ENCODE measurements at regions not wholly inside any gene's neighbourhood (a gene's known extent, or its start where the extent isn't known, plus 50 kb on each side); places are given as distances from the start of the nearest gene placed in this dataset.

DNA sequence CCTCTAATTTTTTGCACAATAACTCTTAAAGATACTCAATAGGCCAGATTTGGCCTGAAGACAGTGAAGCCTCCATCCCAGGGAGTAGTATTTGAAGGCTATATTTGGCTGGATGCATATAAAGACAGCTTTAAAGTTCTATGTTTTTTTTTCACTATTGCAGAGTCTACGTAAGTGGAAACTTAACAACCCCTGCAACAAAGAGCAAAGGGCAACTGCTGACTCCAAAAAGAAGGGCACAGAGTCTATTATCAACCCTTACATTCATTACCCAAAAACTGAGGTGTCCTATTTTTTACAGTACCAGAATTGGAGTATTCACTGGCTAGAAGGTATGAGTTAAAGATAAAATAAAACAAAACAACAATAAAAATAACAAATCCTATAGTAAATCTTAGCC is 329.8 kb upstream of the PKN2 start:
- DNase-seq (ENCODE audit: low spot score) = no peak
- TF ChIP-seq, protein P1, sequence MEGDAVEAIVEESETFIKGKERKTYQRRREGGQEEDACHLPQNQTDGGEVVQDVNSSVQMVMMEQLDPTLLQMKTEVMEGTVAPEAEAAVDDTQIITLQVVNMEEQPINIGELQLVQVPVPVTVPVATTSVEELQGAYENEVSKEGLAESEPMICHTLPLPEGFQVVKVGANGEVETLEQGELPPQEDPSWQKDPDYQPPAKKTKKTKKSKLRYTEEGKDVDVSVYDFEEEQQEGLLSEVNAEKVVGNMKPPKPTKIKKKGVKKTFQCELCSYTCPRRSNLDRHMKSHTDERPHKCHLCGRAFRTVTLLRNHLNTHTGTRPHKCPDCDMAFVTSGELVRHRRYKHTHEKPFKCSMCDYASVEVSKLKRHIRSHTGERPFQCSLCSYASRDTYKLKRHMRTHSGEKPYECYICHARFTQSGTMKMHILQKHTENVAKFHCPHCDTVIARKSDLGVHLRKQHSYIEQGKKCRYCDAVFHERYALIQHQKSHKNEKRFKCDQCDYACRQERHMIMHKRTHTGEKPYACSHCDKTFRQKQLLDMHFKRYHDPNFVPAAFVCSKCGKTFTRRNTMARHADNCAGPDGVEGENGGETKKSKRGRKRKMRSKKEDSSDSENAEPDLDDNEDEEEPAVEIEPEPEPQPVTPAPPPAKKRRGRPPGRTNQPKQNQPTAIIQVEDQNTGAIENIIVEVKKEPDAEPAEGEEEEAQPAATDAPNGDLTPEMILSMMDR (IDR thresholded peaks at IDR 0.05; ENCODE audit: poor library complexity, severe bottlenecking) = no peak
- ATAC-seq (ENCODE audit: low read depth) = no peak

DNA sequence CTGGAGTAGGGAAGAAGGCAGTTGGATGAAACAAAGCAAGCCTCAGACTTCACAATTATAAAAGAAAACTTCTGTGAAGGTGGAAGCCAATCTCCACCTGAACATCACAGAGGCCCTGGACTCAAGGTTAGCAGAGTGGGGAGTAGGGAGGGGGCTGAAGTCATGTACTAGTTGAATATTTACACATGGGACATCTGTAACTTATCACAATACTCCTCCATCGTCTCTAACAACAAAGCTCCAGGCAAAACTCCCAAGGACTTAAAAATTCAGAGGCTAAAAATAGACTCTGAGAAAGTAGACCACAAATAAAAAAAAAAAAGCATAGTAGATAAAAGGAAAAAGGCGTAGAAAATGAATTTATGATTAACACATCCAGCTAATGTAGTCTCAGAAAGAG is 326.3 kb upstream of the PKN2 start:
- H3K4me3 ChIP-seq (ENCODE audit: severe bottlenecking) = no peak overlapping the region
- no peak overlapping the region for H3K27ac ChIP-seq (ENCODE audit: poor library complexity, severe bottlenecking)
- ATAC-seq (ENCODE audit: low read depth) (no peak), DNase-seq (ENCODE audit: low spot score) (no peak)
- TF ChIP-seq, protein P1 (IDR thresholded peaks at IDR 0.05; ENCODE audit: poor library complexity, severe bottlenecking) = no peak
- H3K27me3 ChIP-seq (ENCODE audit: insufficient read depth, poor library complexity, severe bottlenecking) = peaks cover 7% of the 10 kb centered on the region
- no peaks in the 10 kb centered on the region for H3K9me3 ChIP-seq (ENCODE audit: severe bottlenecking)
- no peaks in the 10 kb centered on the region for H3K4me1 ChIP-seq (ENCODE audit: insufficient read depth, poor library complexity, severe bottlenecking)
- H3K36me3 ChIP-seq (ENCODE audit: low read depth) = no peaks in the 10 kb centered on the region

More for the DNA sequence above, 329.8 kb upstream of the PKN2 start:
- no peak overlapping the region for H3K27ac ChIP-seq (ENCODE audit: poor library complexity, severe bottlenecking)
- H3K4me3 ChIP-seq (ENCODE audit: severe bottlenecking) = no peak overlapping the region
- no peaks in the 10 kb centered on the region for H3K9me3 ChIP-seq (ENCODE audit: severe bottlenecking)
- no peaks in the 10 kb centered on the region for H3K4me1 ChIP-seq (ENCODE audit: insufficient read depth, poor library complexity, severe bottlenecking)
- H3K27me3 ChIP-seq (ENCODE audit: insufficient read depth, poor library complexity, severe bottlenecking) = peaks cover 3% of the 10 kb centered on the region
- no peaks in the 10 kb centered on the region for H3K36me3 ChIP-seq (ENCODE audit: low read depth)

DNA sequence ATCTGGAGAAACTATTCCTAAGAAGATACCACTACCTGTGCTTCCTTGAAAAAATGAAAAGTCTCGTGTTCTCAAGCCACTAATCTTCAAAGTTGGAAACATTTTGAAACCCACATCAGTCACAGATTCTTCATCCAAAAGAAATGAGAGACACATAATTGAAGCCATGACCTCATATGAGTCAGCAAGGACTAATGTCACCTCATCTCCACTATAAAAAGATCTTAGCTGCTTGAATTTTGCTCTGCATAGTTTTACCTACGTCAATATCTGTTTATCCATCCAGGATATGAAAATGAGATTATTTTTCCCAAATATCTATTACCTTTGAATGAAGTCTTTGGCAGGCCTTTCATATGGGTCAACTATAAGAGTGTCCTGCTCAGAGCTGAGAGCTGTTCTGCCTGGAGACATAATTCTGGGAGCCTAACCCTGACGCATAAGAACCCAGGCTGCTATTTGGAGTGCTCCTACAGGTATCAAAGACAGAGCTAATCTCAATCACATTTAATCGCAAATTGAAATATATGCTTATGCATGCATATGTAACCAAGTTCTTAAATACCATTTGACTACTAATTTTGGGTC is 312.5 kb upstream of the PKN2 start:
- DNase-seq (ENCODE audit: low spot score) (no peak), ATAC-seq (ENCODE audit: low read depth) (no peak)
- no peaks in the 10 kb centered on the region for H3K9me3 ChIP-seq (ENCODE audit: severe bottlenecking)
- no peaks in the 10 kb centered on the region for H3K4me1 ChIP-seq (ENCODE audit: insufficient read depth, poor library complexity, severe bottlenecking)
- TF ChIP-seq, protein P1 (IDR thresholded peaks at IDR 0.05; ENCODE audit: poor library complexity, severe bottlenecking) = no peak
- no peaks in the 10 kb centered on the region for H3K27me3 ChIP-seq (ENCODE audit: insufficient read depth, poor library complexity, severe bottlenecking)
- H3K27ac ChIP-seq (ENCODE audit: poor library complexity, severe bottlenecking) = no peak overlapping the region
- no peaks in the 10 kb centered on the region for H3K36me3 ChIP-seq (ENCODE audit: low read depth)
- no peak overlapping the region for H3K4me3 ChIP-seq (ENCODE audit: severe bottlenecking)

DNA sequence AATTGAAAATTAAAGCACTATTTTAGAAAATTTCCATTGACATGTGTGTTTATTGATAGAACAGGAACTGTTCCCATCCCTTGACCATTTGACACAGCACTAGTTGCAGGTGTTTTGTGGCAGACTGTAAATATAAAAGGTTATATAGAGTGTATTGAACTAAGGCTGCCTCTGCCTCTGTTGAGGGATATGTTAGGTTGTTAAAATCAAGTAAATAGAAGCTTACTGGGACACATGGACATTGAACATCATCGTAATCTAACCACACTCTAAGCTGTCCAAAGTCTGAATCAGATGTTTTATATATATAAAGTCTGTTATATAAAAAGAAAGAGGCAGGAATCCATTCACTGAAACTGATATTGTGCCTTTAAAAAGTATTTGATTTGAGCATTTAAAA is 308.1 kb upstream of the PKN2 start:
- no peak overlapping the region for H3K4me3 ChIP-seq (ENCODE audit: severe bottlenecking)
- TF ChIP-seq, protein P1 (IDR thresholded peaks at IDR 0.05; ENCODE audit: poor library complexity, severe bottlenecking) = no peak
- no peak for DNase-seq (ENCODE audit: low spot score)
- H3K27ac ChIP-seq (ENCODE audit: poor library complexity, severe bottlenecking) = no peak overlapping the region
- H3K9me3 ChIP-seq (ENCODE audit: severe bottlenecking) = no peaks in the 10 kb centered on the region
- no peaks in the 10 kb centered on the region for H3K36me3 ChIP-seq (ENCODE audit: low read depth)
- H3K27me3 ChIP-seq (ENCODE audit: insufficient read depth, poor library complexity, severe bottlenecking) = no peaks in the 10 kb centered on the region
- no peaks in the 10 kb centered on the region for H3K4me1 ChIP-seq (ENCODE audit: insufficient read depth, poor library complexity, severe bottlenecking)
- ATAC-seq (ENCODE audit: low read depth) = no peak

DNA sequence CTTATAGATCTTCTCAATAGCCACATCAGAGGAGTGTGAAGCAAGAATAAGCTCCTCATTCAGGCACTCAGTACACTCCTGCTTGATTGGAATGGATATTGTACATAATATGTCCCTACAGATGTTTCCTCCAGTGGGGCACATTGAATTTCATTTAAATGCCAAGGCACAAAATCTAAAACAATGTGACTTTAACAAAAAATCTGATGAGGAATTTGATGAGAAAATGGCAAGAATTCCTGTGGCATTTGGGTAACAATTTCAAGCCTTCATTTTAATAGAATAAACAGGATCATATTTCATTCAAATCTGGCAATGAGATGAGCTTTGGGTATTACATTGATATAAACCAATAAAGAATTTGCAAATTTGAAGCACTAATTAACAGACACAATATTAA is 307.7 kb upstream of the PKN2 start:
- Histone ChIP-seq H3K36me3 (ENCODE audit: low read depth) (no peaks in the 10 kb centered on the region), H3K4me1 (ENCODE audit: insufficient read depth, poor library complexity, severe bottlenecking) (no peaks in the 10 kb centered on the region), H3K27me3 (ENCODE audit: insufficient read depth, poor library complexity, severe bottlenecking) (no peaks in the 10 kb centered on the region), H3K4me3 (ENCODE audit: severe bottlenecking) (no peak overlapping the region), H3K9me3 (ENCODE audit: severe bottlenecking) (no peaks in the 10 kb centered on the region), H3K27ac (ENCODE audit: poor library complexity, severe bottlenecking) (no peak overlapping the region)
- TF ChIP-seq, protein P1 (IDR thresholded peaks at IDR 0.05; ENCODE audit: poor library complexity, severe bottlenecking) = no peak
- ATAC-seq (ENCODE audit: low read depth) (no peak), DNase-seq (ENCODE audit: low spot score) (no peak)

Measured in RWPE2 (cell line).